ENCODE measurements at regions not wholly inside any gene's neighbourhood (a gene's known extent, or its start where the extent isn't known, plus 50 kb on each side); places are given as distances from the start of the nearest gene placed in this dataset.

- DNase-seq (ENCODE audit: extremely low read depth, low read depth): no peak
- TF ChIP-seq CTCF (IDR thresholded peaks at IDR 0.05; ENCODE audit: low read depth, low read length, missing control alignments): no peak
Measured at GRCh38 chr5:68771732-68772131, 322.1 kb upstream of the SLC30A5 start.

GRCh38 chr5:68776381-68776780 lies 317.4 kb upstream of the SLC30A5 start:
- DNase-seq (ENCODE audit: extremely low read depth, low read depth): no peak
- no peak overlapping the region for H3K4me3 ChIP-seq (replicated peaks; ENCODE audit: low read depth, low read length)
- TF ChIP-seq CTCF (IDR thresholded peaks at IDR 0.05; ENCODE audit: low read depth, low read length, missing control alignments): no peak

More at GRCh38 chr5:68771732-68772131, 322.1 kb upstream of the SLC30A5 start:
- H3K4me3 ChIP-seq (replicated peaks; ENCODE audit: low read depth, low read length): no peak overlapping the region

- TF ChIP-seq CTCF (IDR thresholded peaks at IDR 0.05; ENCODE audit: low read depth, low read length, missing control alignments): no peak
- DNase-seq (ENCODE audit: extremely low read depth, low read depth): no peak
- no peak overlapping the region for H3K4me3 ChIP-seq (replicated peaks; ENCODE audit: low read depth, low read length)
Measured at GRCh38 chr5:68777135-68777534, 316.7 kb upstream of the SLC30A5 start.

GRCh38 chr5:68778484-68778883 lies 315.3 kb upstream of the SLC30A5 start:
- no peak overlapping the region for H3K4me3 ChIP-seq (replicated peaks; ENCODE audit: low read depth, low read length)
- TF ChIP-seq CTCF (IDR thresholded peaks at IDR 0.05; ENCODE audit: low read depth, low read length, missing control alignments): no peak
- no peak for DNase-seq (ENCODE audit: extremely low read depth, low read depth)

- no peak for DNase-seq (ENCODE audit: extremely low read depth, low read depth)
- no peak overlapping the region for H3K4me3 ChIP-seq (replicated peaks; ENCODE audit: low read depth, low read length)
- no peak for TF ChIP-seq CTCF (IDR thresholded peaks at IDR 0.05; ENCODE audit: low read depth, low read length, missing control alignments)
Measured at GRCh38 chr5:68780299-68780955, 313.4 kb upstream of the SLC30A5 start.

GRCh38 chr5:68793074-68793473 lies 300.7 kb upstream of the SLC30A5 start:
- no peak overlapping the region for H3K4me3 ChIP-seq (replicated peaks; ENCODE audit: low read depth, low read length)
- TF ChIP-seq CTCF (IDR thresholded peaks at IDR 0.05; ENCODE audit: low read depth, low read length, missing control alignments): no peak
- no peak for DNase-seq (ENCODE audit: extremely low read depth, low read depth)

GRCh38 chr5:68793993-68794392 lies 299.8 kb upstream of the SLC30A5 start:
- no peak for TF ChIP-seq CTCF (IDR thresholded peaks at IDR 0.05; ENCODE audit: low read depth, low read length, missing control alignments)
- DNase-seq (ENCODE audit: extremely low read depth, low read depth): no peak
- no peak overlapping the region for H3K4me3 ChIP-seq (replicated peaks; ENCODE audit: low read depth, low read length)

Measured in HFF-Myc (cell line).